ENCODE measurements at regions not wholly inside any gene's neighbourhood (a gene's known extent, or its start where the extent isn't known, plus 50 kb on each side); places are given as distances from the start of the nearest gene placed in this dataset.
"Not testable (repeated sequence)": the region's sequence is repeated elsewhere in the genome, so short reads cannot be mapped to it uniquely, and the experiment has no call there.

DNA sequence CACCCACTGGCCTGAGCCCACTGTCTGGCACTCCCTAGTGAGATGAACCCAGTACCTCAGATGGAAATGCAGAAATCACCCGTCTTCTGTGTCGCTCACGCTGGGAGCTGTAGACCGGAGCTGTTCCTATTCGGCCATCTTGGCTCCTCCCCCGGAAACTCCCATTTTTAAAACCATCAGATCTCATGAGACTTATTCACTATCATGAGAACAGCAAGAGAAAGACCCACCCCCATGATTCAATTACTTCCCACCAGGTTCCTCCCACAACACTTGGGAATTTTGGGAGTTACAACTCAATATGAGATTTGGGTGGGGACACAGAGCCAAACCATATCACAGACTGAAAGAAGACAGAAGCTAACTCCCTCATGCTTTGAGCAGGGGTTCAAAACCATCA, 134.5 kb downstream of the SLC39A8 start:
- not testable (repeated sequence) for H3K4me3 ChIP-seq (ENCODE audit: low read depth, low read length); H3K36me3 ChIP-seq; H3K27me3 ChIP-seq (ENCODE audit: insufficient read depth, low read depth, severe bottlenecking); DNase-seq; H3K9me3 ChIP-seq (ENCODE audit: severe bottlenecking); H3K27ac ChIP-seq

DNA sequence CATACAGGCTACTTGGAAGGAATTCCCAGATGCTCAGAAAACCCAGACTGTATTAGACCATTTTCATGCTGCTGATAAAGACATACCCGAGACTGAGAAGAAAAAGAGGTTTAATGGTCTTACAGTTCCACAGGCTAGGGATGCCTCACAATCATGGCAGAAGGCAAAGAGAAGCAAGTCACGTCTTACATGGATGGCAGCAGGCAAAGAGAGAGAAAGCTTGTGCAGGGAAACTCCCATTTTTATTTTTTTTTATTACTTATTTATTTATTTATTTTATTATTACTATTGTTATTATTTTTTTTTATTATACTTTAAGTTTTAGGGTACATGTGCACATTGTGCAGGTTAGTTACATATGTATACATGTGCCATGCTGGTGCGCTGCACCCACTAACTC, 140.6 kb downstream of the SLC39A8 start:
- H3K27me3 ChIP-seq (ENCODE audit: insufficient read depth, low read depth, severe bottlenecking); H3K9me3 ChIP-seq (ENCODE audit: severe bottlenecking); DNase-seq; H3K36me3 ChIP-seq; H3K4me3 ChIP-seq (ENCODE audit: low read depth, low read length); H3K27ac ChIP-seq: not testable (repeated sequence)

DNA sequence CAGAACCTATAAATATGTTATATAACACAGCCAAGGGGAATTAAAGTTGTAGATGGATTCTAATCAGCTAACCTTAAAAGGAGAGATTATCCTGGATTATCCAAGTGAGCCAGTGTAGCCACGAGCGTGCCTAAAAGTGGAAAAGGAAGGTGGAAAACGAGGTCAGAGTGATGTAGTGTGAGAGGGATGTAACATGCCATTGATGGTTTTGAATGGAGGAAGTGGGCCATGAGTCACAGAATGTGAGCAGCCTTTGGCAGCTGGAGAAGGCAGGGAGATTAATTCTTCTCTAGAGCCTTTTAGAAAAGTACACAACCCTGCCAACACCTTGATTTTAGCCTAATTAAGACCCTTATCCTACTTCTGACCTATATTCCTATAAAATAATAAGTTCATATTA, 149.1 kb downstream of the SLC39A8 start:
- H3K27ac ChIP-seq = no peak overlapping the region
- H3K36me3 ChIP-seq = no peaks in the 10 kb centered on the region
- TF ChIP-seq, protein P1, sequence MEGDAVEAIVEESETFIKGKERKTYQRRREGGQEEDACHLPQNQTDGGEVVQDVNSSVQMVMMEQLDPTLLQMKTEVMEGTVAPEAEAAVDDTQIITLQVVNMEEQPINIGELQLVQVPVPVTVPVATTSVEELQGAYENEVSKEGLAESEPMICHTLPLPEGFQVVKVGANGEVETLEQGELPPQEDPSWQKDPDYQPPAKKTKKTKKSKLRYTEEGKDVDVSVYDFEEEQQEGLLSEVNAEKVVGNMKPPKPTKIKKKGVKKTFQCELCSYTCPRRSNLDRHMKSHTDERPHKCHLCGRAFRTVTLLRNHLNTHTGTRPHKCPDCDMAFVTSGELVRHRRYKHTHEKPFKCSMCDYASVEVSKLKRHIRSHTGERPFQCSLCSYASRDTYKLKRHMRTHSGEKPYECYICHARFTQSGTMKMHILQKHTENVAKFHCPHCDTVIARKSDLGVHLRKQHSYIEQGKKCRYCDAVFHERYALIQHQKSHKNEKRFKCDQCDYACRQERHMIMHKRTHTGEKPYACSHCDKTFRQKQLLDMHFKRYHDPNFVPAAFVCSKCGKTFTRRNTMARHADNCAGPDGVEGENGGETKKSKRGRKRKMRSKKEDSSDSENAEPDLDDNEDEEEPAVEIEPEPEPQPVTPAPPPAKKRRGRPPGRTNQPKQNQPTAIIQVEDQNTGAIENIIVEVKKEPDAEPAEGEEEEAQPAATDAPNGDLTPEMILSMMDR (IDR thresholded peaks at IDR 0.05; ENCODE audit: low read depth, low read length) = no peak
- H3K4me3 ChIP-seq (ENCODE audit: low read depth, low read length) = no peak overlapping the region
- H3K9me3 ChIP-seq (ENCODE audit: severe bottlenecking) = no peaks in the 10 kb centered on the region
- no peaks in the 10 kb centered on the region for H3K27me3 ChIP-seq (ENCODE audit: insufficient read depth, low read depth, severe bottlenecking)
- peak; percentile 52 for DNase-seq

DNA sequence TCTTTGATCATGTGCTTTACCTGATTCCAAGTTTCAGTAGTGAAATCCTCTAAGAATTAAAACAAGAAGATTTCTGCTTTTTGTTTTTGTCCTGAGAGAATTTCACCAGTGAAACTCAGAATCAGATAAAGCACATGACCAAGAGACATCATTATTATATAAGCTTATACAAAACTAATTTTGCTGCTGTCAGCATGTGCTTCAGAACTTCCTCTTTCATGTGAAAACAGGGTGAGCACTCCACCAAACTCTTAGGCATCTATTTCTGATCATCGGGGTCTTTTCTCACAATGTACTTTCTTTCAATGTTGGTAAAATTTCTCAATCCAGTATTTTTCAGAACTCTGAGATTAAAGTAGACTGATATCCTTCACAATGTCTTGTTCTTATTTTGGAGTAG, 152.1 kb downstream of the SLC39A8 start:
- no peak overlapping the region for H3K27ac ChIP-seq
- TF ChIP-seq, protein P1 (IDR thresholded peaks at IDR 0.05; ENCODE audit: low read depth, low read length) = no peak
- no peak overlapping the region for H3K4me3 ChIP-seq (ENCODE audit: low read depth, low read length)
- DNase-seq = no peak
- no peaks in the 10 kb centered on the region for H3K27me3 ChIP-seq (ENCODE audit: insufficient read depth, low read depth, severe bottlenecking)
- H3K36me3 ChIP-seq = no peaks in the 10 kb centered on the region
- no peaks in the 10 kb centered on the region for H3K9me3 ChIP-seq (ENCODE audit: severe bottlenecking)

DNA sequence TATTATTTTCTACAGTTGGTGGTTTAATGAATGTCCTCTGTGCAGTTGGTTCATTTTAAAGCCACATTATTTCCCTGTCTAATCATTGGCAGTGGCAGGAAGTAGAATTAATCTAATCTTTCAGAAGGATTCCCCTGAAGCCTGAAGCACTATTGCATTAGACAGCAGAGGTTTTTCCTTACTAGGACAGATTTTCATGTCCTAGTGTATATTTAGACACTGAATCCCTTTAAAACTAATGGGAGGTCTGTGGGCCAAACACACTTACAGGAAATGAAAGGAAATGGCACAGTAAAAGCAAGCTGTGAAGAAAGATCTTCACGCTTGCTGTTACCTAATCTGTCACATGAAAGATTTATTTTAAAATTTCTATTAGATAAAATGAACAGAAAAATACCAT, 165.2 kb downstream of the SLC39A8 start:
- Histone ChIP-seq H3K27me3 (ENCODE audit: insufficient read depth, low read depth, severe bottlenecking) (no peaks in the 10 kb centered on the region), H3K36me3 (no peaks in the 10 kb centered on the region), H3K9me3 (ENCODE audit: severe bottlenecking) (peaks cover 3% of the 10 kb centered on the region), H3K4me3 (ENCODE audit: low read depth, low read length) (no peak overlapping the region), H3K27ac (no peak overlapping the region)
- TF ChIP-seq, protein P1 (IDR thresholded peaks at IDR 0.05; ENCODE audit: low read depth, low read length) = no peak
- DNase-seq = no peak

DNA sequence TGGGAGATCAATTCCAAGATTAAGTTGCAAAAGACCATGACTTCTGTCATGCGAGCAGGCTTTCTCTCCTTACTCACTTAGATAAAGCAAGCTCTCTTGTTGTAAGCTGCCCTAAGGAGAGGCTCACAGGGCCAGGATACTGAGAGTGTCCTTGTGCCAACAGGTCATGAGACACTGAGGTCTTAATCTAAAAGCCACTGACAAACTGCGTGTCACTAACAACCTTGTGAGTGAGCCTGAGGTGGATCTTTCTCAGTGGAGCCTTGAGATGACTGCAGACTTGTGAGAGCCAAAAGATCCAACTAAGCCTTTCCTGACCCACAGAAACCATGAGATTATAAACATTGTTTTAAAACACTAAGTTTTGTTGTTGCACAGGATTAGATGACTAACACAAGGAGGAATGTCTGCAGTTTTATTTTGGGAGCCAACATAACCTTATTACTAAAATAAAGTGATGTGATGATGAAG, 170.5 kb downstream of the SLC39A8 start:
- H3K36me3 ChIP-seq = no peaks in the 10 kb centered on the region
- no peak overlapping the region for H3K4me3 ChIP-seq (ENCODE audit: low read depth, low read length)
- TF ChIP-seq, protein P1 (IDR thresholded peaks at IDR 0.05; ENCODE audit: low read depth, low read length) = no peak
- H3K9me3 ChIP-seq (ENCODE audit: severe bottlenecking) = no peaks in the 10 kb centered on the region
- H3K27ac ChIP-seq = no peak overlapping the region
- peak; percentile 69 for DNase-seq
- H3K27me3 ChIP-seq (ENCODE audit: insufficient read depth, low read depth, severe bottlenecking) = no peaks in the 10 kb centered on the region

DNA sequence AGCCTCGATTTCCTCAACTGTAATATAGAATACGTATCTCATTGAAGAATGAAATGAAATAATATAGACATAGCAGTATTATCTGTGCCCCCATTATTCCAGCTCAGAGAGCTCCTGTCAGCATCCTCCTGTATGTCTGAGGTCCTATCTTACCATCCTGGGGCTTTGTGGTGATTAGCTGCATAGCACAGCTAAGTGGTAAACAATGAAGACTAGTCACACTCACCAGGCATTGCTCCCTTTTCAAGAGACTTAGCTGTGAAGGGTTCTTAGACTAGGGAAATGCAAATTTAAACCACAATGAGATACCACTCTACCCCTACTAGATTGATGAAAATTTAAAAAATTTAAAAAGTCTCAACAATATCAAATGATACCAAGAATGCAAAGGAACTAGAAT, 172.9 kb downstream of the SLC39A8 start:
- no peaks in the 10 kb centered on the region for H3K27me3 ChIP-seq (ENCODE audit: insufficient read depth, low read depth, severe bottlenecking)
- no peak overlapping the region for H3K27ac ChIP-seq
- DNase-seq = no peak
- TF ChIP-seq, protein P1 (IDR thresholded peaks at IDR 0.05; ENCODE audit: low read depth, low read length) = no peak
- no peaks in the 10 kb centered on the region for H3K36me3 ChIP-seq
- no peak overlapping the region for H3K4me3 ChIP-seq (ENCODE audit: low read depth, low read length)
- H3K9me3 ChIP-seq (ENCODE audit: severe bottlenecking) = no peaks in the 10 kb centered on the region

Measured in WERI-Rb-1 (cell line).